ENCODE measurements at regions not wholly inside any gene's neighbourhood (a gene's known extent, or its start where the extent isn't known, plus 50 kb on each side); places are given as distances from the start of the nearest gene placed in this dataset.

DNA sequence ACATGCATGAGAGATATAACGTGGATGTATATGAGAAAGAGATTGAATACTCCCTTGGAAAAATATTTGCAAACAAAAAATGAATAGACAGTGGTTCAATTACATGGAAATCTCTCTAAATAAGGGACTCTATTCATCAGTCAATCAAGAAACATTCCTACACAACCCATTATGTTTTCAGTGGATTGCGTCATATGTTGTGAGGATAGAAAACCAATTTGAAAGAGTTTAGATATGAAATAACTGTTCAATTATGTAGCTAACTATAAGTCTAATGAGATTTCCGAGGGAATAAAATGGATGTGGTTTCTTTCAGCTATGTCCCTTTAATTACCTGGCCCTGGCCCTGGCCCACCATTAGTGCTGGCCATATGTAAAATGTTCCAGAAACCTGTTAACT, 86.7 kb upstream of the TMCO5A start:
- TF ChIP-seq POLR2A (IDR thresholded peaks at IDR 0.05; ENCODE audit: low read length) (no peak), GATA1 (IDR thresholded peaks at IDR 0.05; ENCODE audit: low read depth, low read length) (no peak)
